ENCODE measurements at regions not wholly inside any gene's neighbourhood (a gene's known extent, or its start where the extent isn't known, plus 50 kb on each side); places are given as distances from the start of the nearest gene placed in this dataset.

DNA sequence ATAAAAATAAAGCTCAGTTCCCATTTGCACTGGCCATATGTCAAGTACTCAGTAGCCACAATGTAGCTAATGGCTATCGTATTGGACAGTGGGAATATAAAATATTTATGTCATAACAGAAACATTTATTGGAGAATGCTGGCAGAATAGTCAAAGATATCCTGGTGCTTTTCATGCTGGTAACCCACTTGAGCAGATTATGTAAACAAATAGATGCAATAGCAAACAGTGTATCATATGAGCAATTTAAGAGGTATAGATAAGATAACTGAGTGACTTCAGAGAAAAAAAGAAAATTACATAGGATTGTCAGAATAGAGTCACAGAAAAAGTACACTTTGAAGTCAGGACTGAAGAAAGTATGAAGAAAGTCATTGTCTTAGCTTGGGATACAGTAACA lies 426.6 kb downstream of the NDFIP2 start:
- TF ChIP-seq, protein P1, sequence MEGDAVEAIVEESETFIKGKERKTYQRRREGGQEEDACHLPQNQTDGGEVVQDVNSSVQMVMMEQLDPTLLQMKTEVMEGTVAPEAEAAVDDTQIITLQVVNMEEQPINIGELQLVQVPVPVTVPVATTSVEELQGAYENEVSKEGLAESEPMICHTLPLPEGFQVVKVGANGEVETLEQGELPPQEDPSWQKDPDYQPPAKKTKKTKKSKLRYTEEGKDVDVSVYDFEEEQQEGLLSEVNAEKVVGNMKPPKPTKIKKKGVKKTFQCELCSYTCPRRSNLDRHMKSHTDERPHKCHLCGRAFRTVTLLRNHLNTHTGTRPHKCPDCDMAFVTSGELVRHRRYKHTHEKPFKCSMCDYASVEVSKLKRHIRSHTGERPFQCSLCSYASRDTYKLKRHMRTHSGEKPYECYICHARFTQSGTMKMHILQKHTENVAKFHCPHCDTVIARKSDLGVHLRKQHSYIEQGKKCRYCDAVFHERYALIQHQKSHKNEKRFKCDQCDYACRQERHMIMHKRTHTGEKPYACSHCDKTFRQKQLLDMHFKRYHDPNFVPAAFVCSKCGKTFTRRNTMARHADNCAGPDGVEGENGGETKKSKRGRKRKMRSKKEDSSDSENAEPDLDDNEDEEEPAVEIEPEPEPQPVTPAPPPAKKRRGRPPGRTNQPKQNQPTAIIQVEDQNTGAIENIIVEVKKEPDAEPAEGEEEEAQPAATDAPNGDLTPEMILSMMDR (IDR thresholded peaks at IDR 0.05; ENCODE audit: low read depth, low read length, poor library complexity, severe bottlenecking), result no peak
- TF ChIP-seq EZH2phosphoT487 (IDR thresholded peaks at IDR 0.05; ENCODE audit: borderline replicate concordance, low read length), result no peak

All from DOHH2 (cell line).